HG03097 (cell line): ENCODE measurements at regions not wholly inside any gene's neighbourhood (a gene's known extent, or its start where the extent isn't known, plus 50 kb on each side); places are given as distances from the start of the nearest gene placed in this dataset.
"Not testable (repeated sequence)": the region's sequence is repeated elsewhere in the genome, so short reads cannot be mapped to it uniquely, and the experiment has no call there.

Experiments used
- ATAC-seq: cut with Tn5 transposase; IDR thresholded peaks from one replicate; pipeline ENCODE4 v1.9.1; 2021; ENCODE audit not compliant: unreplicated experiment, low FRiP score

DNA sequence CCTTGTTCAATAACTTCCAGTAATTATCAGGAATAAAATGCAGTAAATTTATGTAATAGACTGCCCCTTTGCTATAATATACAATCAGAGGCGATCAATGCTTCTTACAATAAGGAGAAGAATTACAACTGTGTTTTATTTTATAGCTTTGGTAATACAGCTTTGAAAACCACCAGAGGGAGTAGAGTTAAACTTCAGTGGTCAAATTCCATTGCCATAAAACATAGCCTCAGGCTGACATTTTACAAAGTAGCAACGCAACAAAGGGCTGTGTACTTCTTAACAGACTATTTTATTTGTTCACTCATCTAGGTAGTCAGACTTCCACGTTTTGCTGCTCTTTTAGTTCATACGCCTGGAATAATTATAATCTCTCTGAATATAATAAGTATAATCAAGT lies 58.5 kb downstream of the TEX13C start:
- ATAC-seq, result no peak

DNA sequence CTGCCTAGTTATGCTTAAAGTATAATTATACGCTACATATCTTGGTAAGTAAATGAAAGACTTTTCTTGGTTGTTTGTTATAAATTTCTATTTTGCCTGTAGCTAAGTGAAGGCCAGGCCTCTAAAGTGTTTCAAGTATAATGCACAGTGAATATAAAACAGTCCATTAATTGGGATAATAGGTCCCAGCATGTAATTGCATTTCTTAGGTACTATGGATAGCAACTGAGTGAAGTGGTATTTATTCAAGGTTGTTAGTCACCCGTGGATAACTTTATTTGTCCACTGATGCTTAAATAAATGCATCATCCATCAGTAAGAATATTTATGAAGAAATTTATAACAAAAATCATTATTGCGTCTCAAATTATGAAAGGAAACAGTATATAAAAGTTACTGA lies 59.1 kb downstream of the TEX13C start:
- no peak for ATAC-seq

GRCh38 chrX:125382148-125382628 lies 62.5 kb downstream of the TEX13C start:
- no peak for ATAC-seq

GRCh38 chrX:125382889-125383288 lies 63.2 kb downstream of the TEX13C start:
- no peak for ATAC-seq

DNA sequence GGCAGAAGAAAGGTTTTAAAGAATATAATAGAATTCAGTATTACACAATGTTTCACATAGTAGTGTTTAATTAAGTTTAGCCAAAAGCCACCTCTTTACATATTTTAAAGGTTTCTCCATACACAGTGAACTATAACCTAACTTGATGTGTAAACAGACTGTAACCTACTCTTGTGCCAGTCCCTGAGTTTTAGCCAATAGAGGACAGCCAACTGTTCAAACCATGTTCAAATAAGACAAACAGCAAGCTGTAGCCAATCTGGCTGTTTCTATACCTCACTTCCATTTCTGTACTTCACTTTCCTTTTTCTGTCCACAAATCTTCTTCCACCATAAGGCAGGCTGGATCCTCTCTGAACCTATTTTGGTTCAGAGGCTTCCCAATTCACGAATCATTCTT lies 65.2 kb downstream of the TEX13C start:
- ATAC-seq, result no peak

- ATAC-seq, result no peak
These were observed 68.3 kb downstream of the TEX13C start for GRCh38 chrX:125387945-125388344.

GRCh38 chrX:125394449-125394848 lies 74.8 kb downstream of the TEX13C start:
- ATAC-seq, result no peak

- no peak for ATAC-seq
These were observed 76.0 kb downstream of the TEX13C start for GRCh38 chrX:125395626-125396025.

DNA sequence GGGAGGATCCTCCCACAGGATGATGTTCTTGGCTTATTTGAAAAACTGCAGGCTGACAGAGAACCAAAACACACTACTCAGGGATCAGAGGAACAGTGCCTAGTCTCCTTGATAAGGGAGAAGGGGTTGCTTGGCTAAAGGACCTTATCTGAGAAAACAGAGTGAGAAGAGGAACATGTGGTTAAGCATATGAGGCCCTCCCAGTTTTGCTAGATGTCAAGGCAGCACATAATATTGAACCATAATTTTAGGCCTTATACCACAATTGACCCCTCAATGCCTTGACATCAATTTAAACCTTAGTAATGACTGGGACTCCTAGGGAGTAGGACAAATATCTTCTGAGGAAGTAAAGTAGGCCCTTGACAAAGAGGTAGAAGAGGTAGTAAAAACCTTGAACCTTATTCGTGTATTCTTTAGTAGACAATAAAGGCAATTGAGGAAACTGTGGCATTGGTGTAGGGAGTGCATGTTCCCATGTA lies 79.3 kb downstream of the TEX13C start:
- no peak for ATAC-seq

- no peak for ATAC-seq
These were observed 83.1 kb downstream of the TEX13C start for GRCh38 chrX:125402807-125403206.

- peak; percentile 46 for ATAC-seq
These were observed 85.0 kb downstream of the TEX13C start for GRCh38 chrX:125404667-125405160.

- peak; percentile 64 for ATAC-seq
These were observed 85.7 kb downstream of the TEX13C start for GRCh38 chrX:125405339-125405738.

GRCh38 chrX:125407314-125407713 lies 87.6 kb downstream of the TEX13C start:
- ATAC-seq, result no peak

- no peak for ATAC-seq
These were observed 101.1 kb downstream of the TEX13C start for GRCh38 chrX:125420809-125421208.

- no peak for ATAC-seq
These were observed 103.3 kb downstream of the TEX13C start for GRCh38 chrX:125422986-125423385.

DNA sequence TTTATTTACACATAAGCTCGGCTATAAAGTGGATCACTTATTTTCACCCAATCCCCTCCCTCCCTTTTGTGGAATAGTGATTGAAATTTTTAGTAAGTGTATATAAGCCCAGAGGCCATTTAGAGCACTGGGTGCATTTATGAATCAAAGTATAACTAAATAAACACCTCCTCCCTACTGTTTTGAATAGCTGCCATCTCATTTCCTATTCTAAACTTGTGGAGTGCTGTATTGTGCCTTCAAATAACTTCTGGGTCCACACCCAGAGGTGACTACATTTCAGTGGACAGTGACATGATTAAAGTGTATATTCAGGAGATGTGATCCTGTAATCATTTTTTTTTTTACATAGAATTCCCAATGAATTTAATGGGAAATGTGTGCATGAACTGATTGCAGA lies 104.9 kb downstream of the TEX13C start:
- ATAC-seq, result no peak

GRCh38 chrX:125436855-125437254 lies 117.2 kb downstream of the TEX13C start:
- ATAC-seq, result no peak

DNA sequence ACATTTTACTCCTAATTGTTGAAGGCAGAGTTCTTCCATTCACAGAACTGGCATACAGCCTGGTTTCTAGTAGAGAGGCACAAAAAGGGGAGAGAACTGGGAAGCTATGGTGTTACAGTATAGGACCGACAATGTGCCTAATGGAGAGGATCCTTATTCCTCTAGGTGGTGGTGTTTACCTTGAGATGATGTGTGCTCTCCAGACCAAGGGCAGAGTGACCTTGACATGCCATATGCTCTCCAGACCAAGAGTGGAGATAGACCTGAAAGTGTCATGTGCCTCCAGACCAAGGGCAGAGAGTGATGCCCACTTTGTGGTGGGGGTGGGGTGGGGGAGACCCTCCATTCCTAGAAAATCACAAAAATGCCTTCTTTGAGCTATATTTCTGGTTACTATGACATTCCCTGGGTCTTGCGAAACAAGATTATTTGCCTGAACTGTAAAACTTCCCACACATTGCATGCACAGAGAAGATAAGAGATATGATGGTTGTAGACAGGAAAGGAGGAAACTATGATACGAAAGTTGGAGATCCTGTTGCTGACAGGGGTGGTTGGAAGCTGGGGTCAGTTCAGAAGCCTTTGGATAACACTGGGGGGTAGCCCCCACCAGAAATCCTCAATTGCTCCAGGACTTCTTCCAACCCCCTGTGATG lies 119.7 kb downstream of the TEX13C start:
- no peak for ATAC-seq

- no peak for ATAC-seq
These were observed 125.0 kb downstream of the TEX13C start for GRCh38 chrX:125444659-125445058.

- no peak for ATAC-seq
These were observed 155.8 kb downstream of the TEX13C start for GRCh38 chrX:125475482-125475881.

GRCh38 chrX:125492439-125492838 lies 172.8 kb downstream of the TEX13C start:
- ATAC-seq, result no peak

- not testable (repeated sequence) for ATAC-seq
These were observed 173.3 kb downstream of the TEX13C start for GRCh38 chrX:125493004-125493403.
